C1 segment of cervical spinal cord (tissue), 14 donors: ENCODE measurements at regions not wholly inside any gene's neighbourhood (a gene's known extent, or its start where the extent isn't known, plus 50 kb on each side); places are given as distances from the start of the nearest gene placed in this dataset.

ENCODE experiments used
- DNase-seq, 14 donors: peaks; one replicate each; lab custom pipeline; 2025; lab: John Stamatoyannopoulos, UW

DNA sequence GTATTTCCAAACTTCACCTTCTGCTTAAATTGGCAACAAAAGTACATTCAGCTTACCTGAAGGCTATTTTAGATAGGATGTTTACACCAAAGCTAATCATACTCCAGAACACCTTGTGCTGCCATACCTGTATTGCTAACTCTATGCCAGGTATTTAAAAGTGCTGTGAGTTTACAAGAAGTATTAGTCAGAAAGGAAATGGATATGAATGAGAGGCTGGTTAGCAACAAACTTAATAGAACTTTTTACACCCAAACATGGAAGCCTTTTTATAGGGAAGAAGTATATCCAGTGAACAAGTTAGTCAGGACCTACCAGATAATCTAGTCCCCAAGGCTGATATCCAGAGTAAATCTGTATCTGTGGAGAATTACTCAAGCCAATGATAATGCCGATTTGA is 131.2 kb upstream of the SPRY1 start:
- no peak for DNase-seq

GRCh38 chr4:123266221-123266620 is 130.4 kb upstream of the SPRY1 start:
- no peak for DNase-seq

DNA sequence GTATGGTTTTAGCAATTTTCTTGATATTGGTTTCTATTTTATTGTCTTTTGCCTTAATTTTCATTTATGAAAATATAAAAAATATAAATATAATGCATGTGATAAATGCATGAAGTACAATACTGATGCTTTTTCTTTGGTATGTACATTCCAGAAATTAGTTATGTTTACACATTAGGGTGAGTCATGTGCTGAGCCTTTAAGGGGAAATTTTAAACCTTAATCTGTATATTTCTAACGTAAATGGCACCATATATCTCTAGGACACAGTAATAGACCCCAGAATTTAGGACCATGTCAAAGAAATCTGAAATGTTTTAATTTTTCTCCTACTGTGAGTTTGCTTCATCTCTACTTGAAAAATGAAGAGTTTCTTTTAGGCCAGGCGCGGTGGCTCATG is 117.8 kb upstream of the SPRY1 start:
- DNase-seq: no peak

- DNase-seq: no peak
These were observed 113.2 kb upstream of the SPRY1 start for GRCh38 chr4:123283371-123283895.

DNA sequence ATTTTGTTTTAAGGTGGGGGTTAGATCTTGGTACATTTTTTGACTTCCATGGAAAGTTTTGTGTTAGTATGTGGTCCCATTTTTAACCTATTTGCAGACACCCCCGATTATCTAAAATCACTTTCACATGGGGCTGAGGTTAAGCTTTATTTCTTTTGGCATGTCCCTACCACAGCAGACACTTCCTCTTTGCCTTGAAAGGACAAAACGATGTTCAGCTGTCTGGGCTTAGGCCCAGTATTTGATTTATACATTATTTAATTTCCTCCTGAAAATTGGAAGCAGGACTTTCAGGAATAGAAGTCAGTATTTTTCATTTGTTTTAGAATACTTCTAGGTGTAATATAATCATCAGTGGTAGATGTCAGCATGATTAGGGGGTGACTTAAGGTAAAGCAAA is 112.4 kb upstream of the SPRY1 start:
- DNase-seq: no peak

GRCh38 chr4:123286903-123287466 is 109.6 kb upstream of the SPRY1 start:
- no peak for DNase-seq

DNA sequence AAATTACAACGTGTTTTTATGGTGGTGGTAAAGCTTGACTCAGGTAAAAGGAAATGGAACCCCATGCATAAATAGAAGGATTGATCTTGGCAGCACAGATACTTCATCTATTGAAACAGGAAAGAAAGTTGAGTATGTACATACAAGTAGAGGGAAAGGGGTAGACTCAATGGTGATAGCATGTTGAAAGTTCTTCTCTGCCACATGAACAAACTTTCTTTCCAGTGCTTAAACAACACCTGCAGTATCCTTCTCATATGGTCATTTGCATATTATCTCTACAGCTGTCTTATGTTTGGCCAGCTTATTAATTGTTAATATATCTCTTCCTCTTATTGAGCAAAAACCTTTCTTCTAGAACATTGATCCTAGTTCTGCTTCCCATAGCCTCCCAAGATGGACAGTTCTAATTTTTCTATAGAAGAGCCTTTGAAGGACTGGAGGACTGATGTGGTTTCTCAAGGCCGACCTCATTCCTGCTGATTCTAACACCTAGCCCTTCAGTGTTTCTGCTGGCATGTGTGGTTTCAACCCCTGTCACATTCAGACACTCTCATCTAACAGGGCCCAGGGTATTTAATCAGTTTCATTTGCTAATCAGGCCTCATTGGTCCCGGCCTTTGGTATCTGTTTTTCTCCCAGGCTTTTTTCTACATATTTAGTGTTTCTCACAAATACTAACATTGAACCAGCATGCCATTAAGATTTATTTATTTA is 108.1 kb upstream of the SPRY1 start:
- DNase-seq: no peak

DNA sequence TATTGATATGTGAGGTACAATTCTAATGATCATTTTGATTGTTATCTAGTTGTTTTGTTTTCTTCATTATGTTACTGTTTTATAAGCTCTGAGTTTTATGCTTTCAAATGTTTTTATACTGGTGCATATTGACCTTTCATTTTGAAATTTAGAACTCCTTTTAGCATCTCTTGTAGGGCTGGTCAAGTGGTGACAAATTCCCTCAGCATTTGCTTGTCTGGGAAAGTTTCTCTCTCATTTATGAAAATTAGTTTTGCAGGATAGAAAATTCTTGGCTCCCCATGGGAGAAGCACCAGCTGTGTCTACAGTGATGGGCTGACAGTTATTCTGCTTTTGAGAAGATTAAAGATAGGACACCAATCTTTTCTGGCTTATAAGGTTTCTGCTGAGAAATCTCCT is 105.3 kb upstream of the SPRY1 start:
- no peak for DNase-seq

- no peak for DNase-seq
These were observed 98.8 kb upstream of the SPRY1 start for GRCh38 chr4:123297836-123298235.

DNA sequence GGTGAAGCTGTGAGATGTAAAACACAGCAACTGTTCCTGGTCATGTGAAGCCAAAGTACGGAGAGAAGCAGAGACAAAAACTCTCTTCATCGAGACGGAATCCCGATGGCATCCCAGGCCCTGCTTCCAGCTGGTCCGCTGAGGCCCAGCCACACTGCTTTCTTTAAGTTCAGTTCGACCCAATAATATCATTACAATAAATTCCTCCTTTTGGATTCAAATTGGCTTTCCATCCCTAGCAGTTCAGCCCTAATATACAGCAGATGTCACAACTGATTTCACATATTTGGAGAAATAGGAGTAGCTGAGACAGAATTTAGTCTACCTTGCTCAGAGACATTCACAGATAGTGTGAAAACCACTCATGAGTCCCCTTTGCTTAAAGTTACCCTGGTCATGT is 98.3 kb upstream of the SPRY1 start:
- no peak for DNase-seq

DNA sequence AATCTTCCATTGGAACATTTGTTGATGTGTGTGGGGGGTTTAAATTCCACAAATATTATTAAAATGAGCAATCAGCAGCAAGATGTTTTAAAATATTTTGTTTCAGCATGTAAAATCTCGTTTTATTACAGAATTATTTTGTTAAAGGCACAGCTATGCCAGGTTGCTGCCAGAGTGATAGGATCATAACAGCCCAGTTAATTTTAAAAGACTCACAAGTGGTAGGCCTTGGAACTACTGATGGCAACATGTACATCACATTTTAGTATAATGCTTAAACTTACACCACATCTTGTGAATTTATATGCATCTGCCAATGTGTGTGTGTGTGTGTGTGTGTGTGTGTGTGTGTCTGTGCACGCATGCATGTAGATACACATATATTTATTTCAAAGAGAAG is 97.8 kb upstream of the SPRY1 start:
- no peak for DNase-seq

DNA sequence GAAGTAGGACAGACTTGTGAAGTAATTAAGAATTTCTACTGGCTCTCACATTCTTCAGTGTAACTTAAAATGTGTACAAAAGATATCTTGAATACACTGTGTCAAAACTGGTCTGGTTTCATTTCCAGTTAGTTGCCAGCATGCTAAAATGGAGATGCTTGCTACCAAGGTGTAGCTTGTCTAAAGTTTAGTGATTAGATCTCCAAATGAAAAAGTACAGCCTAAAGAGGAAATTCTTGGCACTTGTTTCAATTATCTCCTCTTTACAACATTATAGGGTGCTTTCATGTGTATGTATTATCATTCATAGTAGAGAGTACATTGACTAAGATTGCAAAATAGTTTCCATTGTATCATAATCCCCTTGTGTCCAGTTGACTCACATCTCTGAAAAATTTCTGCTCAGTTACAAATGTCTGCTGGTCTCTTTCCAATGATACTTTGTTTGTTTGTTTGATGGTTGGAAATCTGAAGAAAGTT is 97.3 kb upstream of the SPRY1 start:
- DNase-seq: no peak

GRCh38 chr4:123300222-123301039 is 96.2 kb upstream of the SPRY1 start:
- DNase-seq: no peak

DNA sequence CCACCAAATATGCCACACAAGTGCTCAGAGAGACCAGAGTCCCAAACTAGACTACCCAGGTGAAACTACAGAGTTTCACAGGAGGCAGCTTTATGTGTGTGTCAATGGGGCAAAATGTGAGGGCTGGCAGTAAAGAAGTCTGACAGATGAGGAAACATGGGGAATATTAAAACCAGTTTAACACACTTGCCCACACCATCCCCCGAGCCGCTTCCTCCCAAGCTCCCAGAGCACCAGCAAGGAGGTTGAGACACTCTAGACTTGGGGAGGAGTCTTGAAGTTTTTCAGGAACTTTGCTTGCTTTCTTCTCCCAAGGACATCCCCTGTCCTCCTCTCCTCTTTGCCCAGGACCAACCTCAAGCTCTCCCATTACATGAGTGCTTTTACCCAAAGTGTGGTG is 94.7 kb upstream of the SPRY1 start:
- DNase-seq: no peak

DNA sequence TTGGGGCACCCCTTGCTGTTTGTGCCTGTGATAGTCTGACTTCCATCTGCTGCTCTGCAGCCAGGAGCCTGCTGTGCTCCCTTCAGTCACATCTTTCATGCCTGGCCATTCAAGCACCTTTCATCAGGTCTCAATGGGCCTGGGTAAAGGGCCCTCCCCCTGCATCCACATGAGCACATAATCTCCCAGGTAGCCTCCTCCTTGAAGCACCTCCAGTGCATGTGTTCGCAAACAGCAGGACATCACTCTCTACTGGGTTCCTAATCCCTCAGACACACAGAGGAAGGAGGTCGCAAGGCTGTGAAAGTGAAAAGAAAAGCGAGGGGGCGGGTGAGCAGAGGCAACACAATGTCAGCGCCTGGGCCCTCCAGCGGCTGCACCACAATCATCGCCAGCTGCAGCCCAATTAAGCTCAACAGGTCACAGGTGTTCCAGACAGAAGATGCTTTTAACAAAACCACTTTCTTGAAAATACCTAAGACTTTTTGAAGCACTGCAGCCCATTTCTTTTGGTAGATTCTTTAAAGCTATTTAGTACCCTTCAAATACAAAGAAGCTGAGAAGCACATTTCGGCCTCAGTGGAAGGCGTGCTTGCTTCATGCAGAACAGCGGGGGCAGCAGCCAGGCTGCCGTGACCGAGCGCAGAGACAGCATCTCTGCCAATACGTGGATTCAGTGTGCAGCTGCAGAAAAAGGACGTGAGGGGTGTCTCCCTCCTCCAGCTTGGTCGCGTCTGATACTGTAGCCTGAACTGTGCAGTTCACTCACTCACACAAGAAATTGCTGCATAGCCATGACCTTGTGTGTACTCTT is 92.2 kb upstream of the SPRY1 start:
- peak in 2 of 14 donors; percentile 10 to 80 for DNase-seq

GRCh38 chr4:123305736-123306135 is 90.9 kb upstream of the SPRY1 start:
- DNase-seq: no peak

DNA sequence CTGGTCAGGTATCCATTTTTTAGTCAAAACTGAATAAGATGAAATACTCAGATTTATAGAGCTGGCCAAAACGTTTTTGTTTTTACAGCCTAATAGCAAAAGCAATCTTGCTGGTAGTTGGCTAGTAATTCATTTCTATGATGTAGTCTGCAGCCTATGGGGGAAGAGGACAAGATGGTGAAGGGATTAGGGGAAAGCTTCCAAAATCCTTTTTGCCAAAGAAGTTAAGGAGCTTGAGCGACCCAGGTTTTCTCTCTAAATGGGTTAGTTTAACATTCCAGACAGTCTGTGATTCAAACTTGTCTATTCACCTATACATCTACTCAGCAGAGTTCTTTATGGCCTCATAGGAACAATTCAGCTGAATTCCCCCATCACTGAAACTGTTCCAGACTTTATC is 89.8 kb upstream of the SPRY1 start:
- DNase-seq: no peak

DNA sequence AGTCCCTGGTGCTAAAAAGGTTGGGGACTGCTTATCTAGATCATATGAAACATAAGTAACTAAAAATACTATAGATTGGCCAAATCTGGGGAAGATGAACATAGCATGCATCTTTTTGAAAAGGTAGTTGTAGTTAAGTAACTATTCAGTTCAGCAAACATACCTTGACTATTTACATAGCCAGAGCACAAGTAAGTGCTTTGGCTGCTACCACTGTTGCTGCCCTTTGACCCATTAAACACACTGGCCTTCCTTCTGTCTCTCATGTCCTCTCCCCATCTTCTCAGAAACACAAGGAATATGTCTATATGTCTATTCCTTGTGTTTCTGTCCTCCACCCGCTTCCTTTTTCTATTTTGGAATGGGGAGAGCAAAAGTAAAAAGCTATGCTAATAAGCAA is 87.9 kb upstream of the SPRY1 start:
- no peak for DNase-seq

- DNase-seq: no peak
These were observed 84.5 kb upstream of the SPRY1 start for GRCh38 chr4:123312116-123312515.

GRCh38 chr4:123312951-123313592 is 83.5 kb upstream of the SPRY1 start:
- no peak for DNase-seq

- no peak for DNase-seq
These were observed 81.0 kb upstream of the SPRY1 start for GRCh38 chr4:123315617-123316016.
